IMR-90 (cell line): ENCODE measurements at regions not wholly inside any gene's neighbourhood (a gene's known extent, or its start where the extent isn't known, plus 50 kb on each side); places are given as distances from the start of the nearest gene placed in this dataset.
"Not testable (repeated sequence)": the region's sequence is repeated elsewhere in the genome, so short reads cannot be mapped to it uniquely, and the experiment has no call there.

Experiments
- ATAC-seq: fragments of 200-7000 bp; cut with Tn5 transposase; 2 replicates; pipeline ENCODE4 v1.9.1; 2020; ENCODE audit warnings: low read depth, mild to moderate bottlenecking, moderate library complexity
- BruUV-seq: library from RNA; stranded (reverse); fragments of 400-500 nt; replicated peaks from 2 replicates; lab custom pipeline; 2021; lab: Mats Ljungman, UMichigan
- CTCF ChIA-PET: fragments of 300-600 bp; formaldehyde crosslinking; extraction: SDS; loops from one replicate; lab custom pipeline; 2021; ENCODE audit warnings: antibody characterized with exemption; lab: Yijun Ruan, JAX
- POLR2A ChIA-PET: fragments of 300-600 bp; sonication (Branson Sonifier 250); formaldehyde crosslinking; loops from one replicate; lab custom pipeline; 2022; ENCODE audit warnings: antibody characterized with exemption; ENCODE audit not compliant: unreplicated experiment; lab: Charles Lee
- DNase-seq: peaks from one replicate; pipeline ENCODE4 v3.0.0; 2013
- H2AFZ ChIP-seq: replicated peaks from 2 replicates; pipeline ENCODE3; 2013; ENCODE audit warnings: low read length, mild to moderate bottlenecking; ENCODE audit not compliant: poor library complexity
- H2AK5ac ChIP-seq: 2 replicates; pipeline ENCODE4 v1.6.1; 2013; ENCODE audit warnings: low read depth, low read length, inconsistent platforms
- H2AK9ac ChIP-seq: replicated peaks from 2 replicates; pipeline ENCODE3; 2013; ENCODE audit warnings: mild to moderate bottlenecking, low read depth, low read length, moderate library complexity; ENCODE audit not compliant: poor library complexity
- H2BK120ac ChIP-seq: 2 replicates; pipeline ENCODE4 v1.6.1; 2013; ENCODE audit warnings: low read depth, low read length, inconsistent platforms
- H2BK15ac ChIP-seq: 3 replicates; pipeline ENCODE4 v1.6.1; 2013; ENCODE audit warnings: low read depth, low read length, inconsistent platforms
- H2BK20ac ChIP-seq: 2 replicates; pipeline ENCODE4 v1.6.1; 2013; ENCODE audit warnings: low read depth, mild to moderate bottlenecking, inconsistent platforms, low read length, moderate library complexity
- H2BK5ac ChIP-seq: 2 replicates; pipeline ENCODE4 v1.6.1; 2013; ENCODE audit warnings: mild to moderate bottlenecking, low read depth, low read length, inconsistent platforms; ENCODE audit not compliant: poor library complexity, severe bottlenecking
- H3K14ac ChIP-seq: replicated peaks from 2 replicates; pipeline ENCODE4 v1.6.1; 2013; ENCODE audit warnings: low read depth, low read length, inconsistent platforms
- H3K18ac ChIP-seq: 2 replicates; pipeline ENCODE4 v1.6.1; 2013; ENCODE audit warnings: low read depth, low read length, control low read depth
- H3K23ac ChIP-seq: 2 replicates; pipeline ENCODE4 v1.6.1; 2013; ENCODE audit warnings: low read depth, low read length, inconsistent platforms
- H3K27ac ChIP-seq: 2 replicates; pipeline ENCODE4 v1.5.1; 2013; ENCODE audit warnings: mild to moderate bottlenecking, control low read depth, low read length; ENCODE audit not compliant: insufficient read depth
- H3K27me3 ChIP-seq: 2 replicates; pipeline ENCODE4 v1.6.1; 2013; ENCODE audit warnings: low read length; ENCODE audit not compliant: control insufficient read depth, insufficient read depth
- H3K36me3 ChIP-seq: 2 replicates; pipeline ENCODE4 v1.6.1; 2013; ENCODE audit warnings: low read length, mixed read lengths; ENCODE audit not compliant: control insufficient read depth, insufficient read depth
- H3K4ac ChIP-seq: 2 replicates; pipeline ENCODE4 v1.6.1; 2013; ENCODE audit warnings: low read depth, low read length, inconsistent platforms
- H3K4me1 ChIP-seq: 2 replicates; pipeline ENCODE4 v1.6.1; 2013; ENCODE audit warnings: low read length, mixed read lengths; ENCODE audit not compliant: control insufficient read depth, insufficient read depth
- H3K4me2 ChIP-seq: 2 replicates; pipeline ENCODE4 v1.6.1; 2013; ENCODE audit warnings: low read depth, mild to moderate bottlenecking, control low read depth, low read length, moderate library complexity
- H3K4me3 ChIP-seq: 2 replicates; pipeline ENCODE4 v1.5.1; 2013; ENCODE audit warnings: low read depth, mild to moderate bottlenecking, control low read depth, low read length, moderate library complexity; ENCODE audit not compliant: insufficient read depth
- H3K56ac ChIP-seq: 2 replicates; pipeline ENCODE4 v1.6.1; 2013; ENCODE audit warnings: low read length, inconsistent platforms; ENCODE audit not compliant: insufficient read depth; ENCODE audit errors: extremely low read depth
- H3K79me1 ChIP-seq, 2 experiments: 2 replicates each; pipeline ENCODE4 v1.6.1; 2013; ENCODE audit warnings: low read length in 2 of 2, inconsistent platforms in 1 of 2, low read depth in 1 of 2
- H3K9ac ChIP-seq: 2 replicates; pipeline ENCODE4 v1.6.1; 2013; ENCODE audit warnings: low read depth, low read length, control low read depth
- H3K9me1 ChIP-seq: 2 replicates; pipeline ENCODE4 v1.6.1; 2013; ENCODE audit warnings: low read length, inconsistent platforms; ENCODE audit not compliant: insufficient read depth
- H3K9me3 ChIP-seq: 2 replicates; pipeline ENCODE4 v1.6.1; 2013; ENCODE audit warnings: low read length; ENCODE audit not compliant: control insufficient read depth, insufficient read depth
- H4K20me1 ChIP-seq: 2 replicates; pipeline ENCODE4 v1.6.1; 2013; ENCODE audit warnings: low read length, inconsistent platforms; ENCODE audit not compliant: insufficient read depth
- H4K5ac ChIP-seq: 2 replicates; pipeline ENCODE4 v1.6.1; 2013; ENCODE audit warnings: mild to moderate bottlenecking, low read depth, low read length, control low read depth
- H4K8ac ChIP-seq, 2 experiments: 2 replicates each; pipeline ENCODE4 v1.6.1; 2013; ENCODE audit warnings: low read depth in 2 of 2, low read length in 2 of 2, control low read depth in 1 of 2, inconsistent platforms in 1 of 2
- H4K91ac ChIP-seq: 2 replicates; pipeline ENCODE4 v1.6.1; 2013; ENCODE audit warnings: low read depth, low read length, inconsistent platforms; ENCODE audit not compliant: insufficient read depth
- WGBS, 2 experiments: methylation state at CpG; one replicate each; pipeline versions ENCODE4 v1.1.5 to v1.1.7; 2013; ENCODE audit warnings: missing lambda C conversion rate in 2 of 2; ENCODE audit not compliant: insufficient read length in 1 of 2; ENCODE audit errors: extremely low coverage in 2 of 2; 5-methylcytosine and 5-hydroxymethylcytosine counted together
- dilution Hi-C: fragments of 300-500 bp; cut with HindIII; formaldehyde crosslinking; loops from one replicate; pipeline ENCODE4 v1.14.3; 2018; ENCODE audit warnings: low sequenced_read_pairs; ENCODE audit not compliant: unreplicated experiment
- in situ Hi-C: fragments of 300-500 bp; cut with MboI; formaldehyde crosslinking; loops from 3 replicates; pipeline ENCODE4 v1.14.3; 2019; ENCODE audit warnings: low sequenced_read_pairs, inconsistent platforms, mixed read lengths
- intact Hi-C: fragments of 100-400 bp; cut with micrococcal nuclease; formaldehyde crosslinking; loops from 2 replicates; pipeline ENCODE4 v1.10.0; 2022

DNA sequence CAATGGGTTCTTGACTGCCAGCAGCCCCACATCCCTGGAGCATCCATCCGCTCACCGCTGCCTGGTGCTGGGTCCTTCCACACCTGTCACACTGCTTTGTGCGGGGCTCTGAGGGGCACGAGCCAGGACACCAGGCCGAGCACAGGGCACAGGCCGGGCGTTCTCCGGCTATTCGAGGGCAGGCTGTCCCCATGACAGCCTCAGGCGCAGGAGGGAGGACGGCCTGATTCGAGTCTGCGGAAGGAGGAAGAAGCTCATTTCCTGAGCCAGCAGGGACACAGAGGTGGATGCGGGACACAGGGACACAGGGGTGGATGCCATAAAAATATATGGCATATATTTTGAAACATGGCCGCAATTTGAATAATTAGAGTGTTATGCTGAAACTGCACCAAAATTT, 76.9 kb upstream of the ZNG1F start:
- in situ Hi-C loops, CTCF ChIA-PET, ATAC-seq, H4K5ac ChIP-seq, H3K9me1 ChIP-seq, DNase-seq, H2BK20ac ChIP-seq, H4K91ac ChIP-seq, H2BK5ac ChIP-seq, H3K56ac ChIP-seq, BruUV-seq, H3K4me2 ChIP-seq, H3K18ac ChIP-seq, H3K27ac ChIP-seq, H2BK120ac ChIP-seq, H2BK15ac ChIP-seq, H2AFZ ChIP-seq, H2AK9ac ChIP-seq, H3K79me1 ChIP-seq, H2AK5ac ChIP-seq, H3K9me3 ChIP-seq, H3K23ac ChIP-seq, H3K27me3 ChIP-seq, H3K4me3 ChIP-seq, intact Hi-C loops, H3K36me3 ChIP-seq, H3K4ac ChIP-seq, H4K8ac ChIP-seq, H4K20me1 ChIP-seq, POLR2A ChIA-PET, dilution Hi-C loops, H3K14ac ChIP-seq, H3K4me1 ChIP-seq, H3K9ac ChIP-seq: not testable (repeated sequence)
- no CpG with 5 or more reads among the region's 15 CpGs for WGBS, 2 experiments

DNA sequence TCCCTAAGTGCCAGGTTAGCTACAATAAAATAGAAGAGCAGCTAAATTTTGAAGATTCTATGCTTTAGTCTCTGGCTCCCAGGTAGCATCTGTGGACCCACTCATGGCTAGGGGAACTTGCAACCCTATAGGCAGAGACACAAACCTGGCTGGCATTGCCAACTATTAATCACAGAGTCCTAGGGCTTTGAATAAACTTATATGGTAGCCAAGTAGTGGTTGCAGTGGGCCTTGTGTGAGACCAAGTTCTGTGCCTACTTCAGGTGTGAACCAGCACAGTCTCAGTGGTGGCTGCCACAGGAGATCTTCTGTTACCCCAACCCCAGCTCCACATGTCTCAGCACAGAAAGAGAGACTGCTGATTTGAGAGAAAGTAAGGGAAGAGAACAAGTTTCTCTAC, 62.9 kb upstream of the ZNG1F start:
- in situ Hi-C loops, H2AK9ac ChIP-seq, H3K4me2 ChIP-seq, H3K9me1 ChIP-seq, intact Hi-C loops, H3K36me3 ChIP-seq, H3K18ac ChIP-seq, H3K27ac ChIP-seq, H3K9me3 ChIP-seq, H2BK5ac ChIP-seq, H3K4me3 ChIP-seq, H4K91ac ChIP-seq, CTCF ChIA-PET, H4K20me1 ChIP-seq, H3K27me3 ChIP-seq, H2BK120ac ChIP-seq, H4K5ac ChIP-seq, dilution Hi-C loops, BruUV-seq, H3K56ac ChIP-seq, H4K8ac ChIP-seq, H2BK20ac ChIP-seq, H3K79me1 ChIP-seq, H3K14ac ChIP-seq, DNase-seq, H3K4me1 ChIP-seq, H3K23ac ChIP-seq, H2AFZ ChIP-seq, POLR2A ChIA-PET, H2BK15ac ChIP-seq, H3K4ac ChIP-seq, H2AK5ac ChIP-seq, ATAC-seq, H3K9ac ChIP-seq: not testable (repeated sequence)
